ENCODE measurements at regions not wholly inside any gene's neighbourhood (a gene's known extent, or its start where the extent isn't known, plus 50 kb on each side); places are given as distances from the start of the nearest gene placed in this dataset.
"Not testable (repeated sequence)": the region's sequence is repeated elsewhere in the genome, so short reads cannot be mapped to it uniquely, and the experiment has no call there.

DNA sequence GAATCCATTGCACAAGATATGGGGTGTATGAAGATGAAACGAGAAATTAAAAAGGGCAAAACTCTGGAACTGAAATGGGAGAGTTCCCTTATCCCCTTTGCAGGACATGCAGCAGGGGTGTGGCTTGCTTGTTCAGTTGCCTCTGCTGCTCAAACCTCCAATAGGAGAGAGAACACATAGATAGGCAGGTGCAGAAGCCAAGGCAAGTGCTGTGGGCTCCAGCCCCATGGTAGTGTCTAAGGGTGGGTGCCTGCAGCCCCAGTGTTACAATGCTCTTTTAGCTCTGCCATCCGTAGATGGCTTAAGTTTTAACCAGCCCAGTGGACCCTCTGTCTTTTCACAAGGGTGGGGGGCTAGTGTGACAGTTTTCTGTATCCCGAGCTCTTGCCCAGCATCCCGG, 69.7 kb downstream of the CMAS start:
- no peak for DNase-seq

DNA sequence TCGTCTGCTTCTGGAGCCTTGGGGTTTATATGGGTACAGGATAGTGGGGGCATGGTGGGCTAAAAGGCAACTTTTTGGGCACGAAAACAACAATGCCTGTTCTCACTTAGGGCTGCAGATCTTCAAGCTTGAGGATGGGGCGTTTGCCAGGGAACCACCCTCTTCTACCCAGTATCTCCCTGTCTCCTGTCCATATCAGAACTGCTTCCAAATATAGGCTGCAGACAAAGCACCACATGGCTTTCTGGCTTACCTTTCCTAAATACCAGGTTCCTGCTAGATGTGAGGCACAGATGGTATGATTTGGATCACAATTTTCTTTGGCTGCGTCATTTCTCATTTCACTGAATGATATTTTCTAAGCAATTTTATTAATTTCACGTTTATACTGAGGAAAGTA, 70.4 kb downstream of the CMAS start:
- no peak for DNase-seq

DNA sequence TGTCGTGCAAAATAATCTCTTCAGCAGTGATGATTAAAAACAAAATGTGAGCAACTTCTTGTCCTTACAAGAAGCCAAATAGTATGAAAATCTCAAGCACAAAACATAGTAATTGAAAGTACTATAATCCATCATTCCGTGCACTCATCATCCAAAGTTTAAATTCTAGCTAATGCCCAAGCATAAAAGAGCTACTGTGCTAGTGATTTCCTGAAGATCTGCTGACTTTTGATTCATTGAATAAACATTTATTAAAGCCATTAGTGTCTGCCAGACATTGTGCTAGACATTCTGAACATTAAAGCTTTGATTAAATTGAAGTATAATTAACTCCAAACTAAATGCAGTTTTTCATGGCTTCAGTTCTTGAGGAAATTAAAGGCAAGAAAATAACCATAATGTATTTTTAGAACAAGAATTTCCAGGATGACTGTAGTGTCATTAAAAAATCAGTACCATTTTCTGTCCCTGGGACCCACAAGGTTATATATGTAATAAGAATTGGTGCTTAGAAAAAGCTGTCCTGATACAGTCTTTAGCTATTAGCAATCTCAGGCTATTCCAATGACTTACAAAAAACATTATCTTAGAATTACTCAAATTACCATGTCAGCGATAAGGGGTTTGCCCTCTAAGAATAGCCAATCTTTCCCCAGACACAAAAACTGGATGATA, 71.7 kb downstream of the CMAS start:
- DNase-seq, result no peak

DNA sequence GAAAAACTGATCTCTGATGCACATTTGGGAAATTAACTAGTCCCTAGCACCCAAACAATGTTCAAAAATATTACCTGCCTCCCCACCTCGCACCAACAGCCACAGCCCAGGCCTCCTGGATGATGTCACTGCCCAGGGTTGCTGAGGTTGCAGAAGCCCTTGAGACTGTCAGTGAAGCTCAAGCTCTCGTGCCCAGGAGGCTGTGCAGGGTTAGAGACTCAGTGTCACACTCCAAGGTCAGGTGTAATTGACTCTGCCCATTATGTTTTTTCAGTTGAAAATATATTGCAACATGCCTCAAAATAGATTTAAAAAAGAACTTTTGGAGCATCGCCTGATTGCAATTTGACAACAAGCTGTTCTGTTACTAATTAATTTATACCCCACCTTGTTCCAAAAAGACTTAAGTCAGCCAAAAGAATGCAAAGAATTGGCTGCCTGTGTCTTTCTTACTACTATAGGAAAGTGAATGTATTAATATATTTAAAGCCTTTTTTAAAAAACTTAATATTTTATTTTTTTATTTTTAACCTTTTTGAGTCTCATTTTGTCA, 72.3 kb downstream of the CMAS start:
- no peak for DNase-seq

DNA sequence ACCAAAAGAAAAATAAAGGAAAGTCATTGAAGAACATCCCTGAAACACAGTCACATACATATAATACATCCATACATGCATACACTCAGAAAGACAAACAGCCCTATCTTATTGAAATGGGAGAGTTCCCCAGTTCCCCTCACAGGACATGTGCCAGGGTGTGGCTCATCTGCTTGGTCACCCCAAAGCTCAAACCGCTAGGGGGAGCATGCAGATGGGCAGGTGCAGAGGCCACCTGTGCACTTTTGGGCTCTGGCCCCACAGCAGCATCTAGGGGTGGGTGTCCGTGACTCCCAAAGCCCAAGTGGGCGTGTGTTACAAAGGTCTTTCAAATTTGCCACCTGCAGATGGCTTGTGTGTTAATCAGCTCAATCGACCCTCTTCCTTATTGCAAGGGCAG, 75.2 kb downstream of the CMAS start:
- DNase-seq, result peak; percentile 22

DNA sequence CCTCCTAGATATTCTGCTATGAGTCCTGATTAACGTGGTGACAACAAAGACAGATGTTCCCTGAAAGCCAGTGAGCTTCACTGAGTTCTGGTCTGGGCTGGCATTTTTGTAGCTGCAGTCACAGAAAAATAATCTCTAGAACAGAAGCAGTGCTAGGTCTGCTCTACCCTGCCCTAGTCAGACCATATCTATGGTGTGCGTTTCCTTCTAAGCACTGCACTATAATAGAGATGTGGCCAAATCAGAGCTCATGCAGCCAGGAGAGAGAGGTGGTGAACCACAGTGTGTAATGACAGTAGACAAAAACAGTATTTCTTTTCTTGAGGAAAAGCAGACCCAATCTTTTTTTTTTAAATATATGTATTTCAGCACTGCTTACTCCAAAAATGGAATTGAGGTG, 76.3 kb downstream of the CMAS start:
- DNase-seq, result no peak

DNA sequence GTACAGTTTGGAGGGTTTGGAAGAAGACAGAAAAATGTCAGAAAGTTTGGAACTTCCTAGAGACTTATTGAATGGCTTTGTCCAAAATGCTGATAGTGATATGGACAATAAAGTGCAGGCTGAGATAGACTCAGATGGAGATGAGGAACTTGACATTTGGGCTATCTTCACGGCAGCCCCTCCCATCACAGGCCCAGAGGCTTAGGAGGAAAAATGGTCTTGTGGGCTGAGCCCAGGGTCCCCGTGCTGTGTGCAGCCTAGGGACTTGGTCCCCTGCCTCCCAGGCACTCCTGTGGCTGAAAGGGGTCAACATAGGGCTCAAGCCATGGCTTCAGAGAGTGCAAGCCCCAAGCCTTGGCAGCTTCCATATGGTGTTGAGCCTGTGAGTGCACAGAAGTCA, 79.0 kb downstream of the CMAS start:
- DNase-seq, result no peak

DNA sequence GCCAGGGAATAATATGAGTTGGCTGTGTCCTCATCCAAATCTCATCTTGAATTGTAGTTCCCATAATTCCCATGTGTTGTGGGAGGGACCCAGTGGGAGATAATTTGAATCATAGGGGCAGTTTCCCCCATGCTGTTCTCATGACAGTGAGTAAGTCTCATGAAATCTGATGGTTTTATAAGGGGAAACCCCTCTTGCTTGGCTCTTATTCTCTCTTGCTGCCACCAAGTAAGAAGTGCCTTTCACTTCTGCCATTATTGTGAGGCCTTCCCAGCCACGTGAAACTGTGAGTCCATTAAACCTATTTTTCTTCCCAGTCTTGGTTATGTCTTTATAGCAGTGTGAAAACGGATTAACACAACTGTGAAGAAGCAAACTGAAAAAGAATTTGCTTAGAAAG, 80.1 kb downstream of the CMAS start:
- not testable (repeated sequence) for DNase-seq

DNA sequence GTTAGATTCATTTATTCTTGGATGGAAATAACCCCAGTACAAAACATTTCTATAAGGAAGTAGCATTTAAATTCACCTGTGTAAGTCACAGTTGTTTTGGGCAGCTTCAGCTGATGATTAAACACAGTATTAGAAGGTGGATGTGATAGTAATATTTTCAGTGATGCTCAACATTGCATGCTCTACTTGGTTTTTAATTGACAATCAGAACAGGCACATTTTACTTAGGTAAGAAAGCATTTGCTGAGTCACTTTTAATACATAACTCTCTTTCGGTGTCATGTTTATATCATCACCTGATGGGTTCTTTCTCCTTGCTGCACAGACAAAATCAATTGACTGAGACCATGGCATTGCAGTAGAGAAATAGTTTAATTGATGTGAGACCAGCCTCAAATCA, 80.7 kb downstream of the CMAS start:
- DNase-seq, result no peak

DNA sequence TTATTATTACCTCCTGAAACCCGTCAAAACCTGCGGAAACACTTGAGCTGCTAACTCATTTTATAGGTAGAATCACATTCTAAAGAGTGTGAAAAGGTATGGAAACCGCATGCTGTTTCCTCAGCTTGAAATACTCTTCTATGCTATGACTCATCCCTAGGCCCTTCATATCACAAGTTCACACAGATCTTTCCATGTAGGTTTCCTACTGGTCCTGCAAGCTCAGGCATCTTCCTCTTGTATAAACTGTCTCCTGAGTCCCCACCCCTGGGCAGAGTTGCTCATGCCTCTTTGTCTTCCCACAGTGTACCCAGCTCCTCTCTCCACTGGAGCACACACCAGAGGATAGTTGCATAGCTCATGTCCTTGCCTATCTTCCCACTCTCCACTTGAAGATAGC, 84.7 kb downstream of the CMAS start:
- no peak for DNase-seq

DNA sequence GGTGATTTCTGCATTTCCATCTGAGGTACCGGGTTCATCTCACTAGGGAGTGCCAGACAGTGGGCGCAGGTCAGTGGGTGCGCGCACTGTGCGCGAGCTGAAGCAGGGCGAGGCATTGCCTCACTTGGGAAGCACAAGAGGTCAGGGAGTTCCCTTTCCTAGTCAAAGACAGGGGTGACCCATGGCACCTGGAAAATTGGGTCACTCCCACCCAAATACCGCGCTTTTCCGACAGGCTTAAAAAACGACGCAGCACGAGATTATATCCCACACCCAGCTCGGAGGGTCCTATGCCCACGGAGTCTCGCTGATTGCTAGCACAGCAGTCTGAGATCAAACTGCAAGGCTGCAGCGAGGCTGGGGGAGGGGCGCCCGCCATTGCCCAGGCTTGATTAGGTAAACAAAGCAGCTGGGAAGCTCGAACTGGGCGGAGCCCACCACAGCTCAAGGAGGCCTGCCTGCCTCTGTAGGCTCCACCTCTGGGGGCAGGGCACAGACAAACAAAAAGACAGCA, 90.6 kb downstream of the CMAS start:
- not testable (repeated sequence) for DNase-seq
